ENCODE measurements at regions not wholly inside any gene's neighbourhood (a gene's known extent, or its start where the extent isn't known, plus 50 kb on each side); places are given as distances from the start of the nearest gene placed in this dataset.

- DNase-seq = peak; percentile 58
Measured at GRCh38 chr22:23522623-23523251, 57.4 kb downstream of the IGLL1 start.

- peak; percentile 96 for DNase-seq
Measured at GRCh38 chr22:23521441-23522113, 58.5 kb downstream of the IGLL1 start.

GRCh38 chr22:23520863-23521440 lies 59.1 kb downstream of the IGLL1 start:
- DNase-seq = peak; percentile 73

GRCh38 chr22:23519442-23520157 lies 60.5 kb downstream of the IGLL1 start:
- DNase-seq = no peak

GRCh38 chr22:23518376-23519187 lies 61.5 kb downstream of the IGLL1 start:
- no peak for DNase-seq

GRCh38 chr22:23517804-23518375 lies 62.2 kb downstream of the IGLL1 start:
- DNase-seq = no peak

- DNase-seq = no peak
Measured at GRCh38 chr22:23516304-23516703, 63.8 kb downstream of the IGLL1 start.

GRCh38 chr22:23514322-23515038 lies 65.6 kb downstream of the IGLL1 start:
- DNase-seq = no peak

GRCh38 chr22:23513705-23514104 lies 66.4 kb downstream of the IGLL1 start:
- no peak for DNase-seq

GRCh38 chr22:23513133-23513532 lies 67.0 kb downstream of the IGLL1 start:
- no peak for DNase-seq

- no peak for DNase-seq
Measured at GRCh38 chr22:23512721-23513120, 67.4 kb downstream of the IGLL1 start.

GRCh38 chr22:23512348-23512705 lies 67.8 kb downstream of the IGLL1 start:
- no peak for DNase-seq

GRCh38 chr22:23511627-23512347 lies 68.3 kb downstream of the IGLL1 start:
- no peak for DNase-seq

- no peak for DNase-seq
Measured at GRCh38 chr22:23509571-23510302, 70.4 kb downstream of the IGLL1 start.

GRCh38 chr22:23504516-23504915 lies 75.6 kb downstream of the IGLL1 start:
- no peak for DNase-seq

- DNase-seq = no peak
Measured at GRCh38 chr22:23503736-23504440, 76.2 kb downstream of the IGLL1 start.

GRCh38 chr22:23503142-23503541 lies 76.9 kb downstream of the IGLL1 start:
- DNase-seq = no peak

- DNase-seq = no peak
Measured at GRCh38 chr22:23501708-23502107, 78.4 kb downstream of the IGLL1 start.

GRCh38 chr22:23501261-23501619 lies 78.8 kb downstream of the IGLL1 start:
- DNase-seq = no peak
